Activated T-cell treated with anti-CD3 and anti-CD28 coated beads, Interleukin-2, amount 50 U/mL, for 4 hours (primary cell): ENCODE measurements at regions not wholly inside any gene's neighbourhood (a gene's known extent, or its start where the extent isn't known, plus 50 kb on each side); places are given as distances from the start of the nearest gene placed in this dataset.
"Not testable (repeated sequence)": the region's sequence is repeated elsewhere in the genome, so short reads cannot be mapped to it uniquely, and the experiment has no call there.

Experiments
- ATAC-seq, 2 donors: fragments of 200-7000 bp; cut with Tn5 transposase; one replicate each; pipeline ENCODE4 v1.10.0; 2021
- DNase-seq: peaks from one replicate; pipeline ENCODE4 v3.0.0-alpha.2; 2020
- H3K27me3 Mint-ChIP-seq: one replicate; pipeline ENCODE4 v1.8.0; 2021; ENCODE audit warnings: low read depth, mixed read lengths
- H3K36me3 Mint-ChIP-seq: one replicate; pipeline ENCODE4 v1.8.0; 2022; ENCODE audit warnings: mixed read lengths; ENCODE audit not compliant: insufficient read depth
- H3K4me1 Mint-ChIP-seq: one replicate; pipeline ENCODE4 v1.8.0; 2021; ENCODE audit warnings: low read depth, mixed read lengths
- H3K4me3 Mint-ChIP-seq: one replicate; pipeline ENCODE4 v1.8.0; 2021; ENCODE audit warnings: mild to moderate bottlenecking, moderate library complexity, mixed read lengths
- H3K9me3 Mint-ChIP-seq: one replicate; pipeline ENCODE4 v1.8.0; 2021; ENCODE audit warnings: mixed read lengths

DNA sequence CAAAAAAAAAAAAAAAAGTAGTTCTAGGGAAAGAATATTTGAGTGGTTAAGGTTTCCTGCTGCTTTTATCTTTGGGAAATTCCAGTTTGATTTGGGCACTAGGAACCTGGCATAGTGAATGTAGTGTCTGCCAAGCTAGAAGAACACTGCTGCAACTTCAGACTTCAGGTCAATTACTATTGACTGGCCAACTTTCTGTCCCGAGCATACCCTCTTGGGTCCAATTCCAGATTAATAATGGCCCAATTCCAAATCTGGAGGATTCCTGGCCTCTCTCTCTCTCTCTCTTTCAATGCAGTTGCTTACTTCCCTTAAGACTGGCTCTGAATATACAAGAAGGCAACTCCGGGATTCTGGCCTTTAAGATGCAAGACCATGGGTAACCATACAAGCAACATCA, 74.9 kb downstream of the ANKEF1 start:
- H3K36me3 Mint-ChIP-seq: no peaks in the 10 kb centered on the region
- DNase-seq: no peak
- peaks cover 6% of the 10 kb centered on the region for H3K9me3 Mint-ChIP-seq
- no peaks in the 10 kb centered on the region for H3K4me1 Mint-ChIP-seq
- H3K27me3 Mint-ChIP-seq: peaks cover 3% of the 10 kb centered on the region
- H3K4me3 Mint-ChIP-seq: no peak overlapping the region
- no peak for ATAC-seq

GRCh38 chr20:10110151-10110550, 75.4 kb downstream of the ANKEF1 start:
- H3K9me3 Mint-ChIP-seq: peaks cover 6% of the 10 kb centered on the region
- H3K36me3 Mint-ChIP-seq: no peaks in the 10 kb centered on the region
- no peaks in the 10 kb centered on the region for H3K4me1 Mint-ChIP-seq
- ATAC-seq: no peak
- DNase-seq: no peak
- no peak overlapping the region for H3K4me3 Mint-ChIP-seq
- H3K27me3 Mint-ChIP-seq: peaks cover 3% of the 10 kb centered on the region

GRCh38 chr20:10111139-10111958, 76.6 kb downstream of the ANKEF1 start:
- Mint-ChIP-seq H3K36me3 (no peaks in the 10 kb centered on the region), H3K4me3 (no peak overlapping the region), H3K9me3 (peaks cover 6% of the 10 kb centered on the region), H3K4me1 (peaks cover 2% of the 10 kb centered on the region), H3K27me3 (peaks cover under 1% of the 10 kb centered on the region)
- no peak for ATAC-seq
- DNase-seq: no peak

- H3K9me3 Mint-ChIP-seq: peaks cover 5% of the 10 kb centered on the region
- H3K4me1 Mint-ChIP-seq: peaks cover 2% of the 10 kb centered on the region
- DNase-seq: no peak
- no peaks in the 10 kb centered on the region for H3K36me3 Mint-ChIP-seq
- H3K4me3 Mint-ChIP-seq: no peak overlapping the region
- ATAC-seq: no peak
- no peaks in the 10 kb centered on the region for H3K27me3 Mint-ChIP-seq
Measured at GRCh38 chr20:10111959-10112250, 77.1 kb downstream of the ANKEF1 start.

- H3K4me1 Mint-ChIP-seq: peaks cover 2% of the 10 kb centered on the region
- H3K4me3 Mint-ChIP-seq: no peak overlapping the region
- H3K36me3 Mint-ChIP-seq: no peaks in the 10 kb centered on the region
- no peak for DNase-seq
- no peaks in the 10 kb centered on the region for H3K9me3 Mint-ChIP-seq
- no peak for ATAC-seq
- peaks cover 1% of the 10 kb centered on the region for H3K27me3 Mint-ChIP-seq
Measured at GRCh38 chr20:10113746-10114145, 79.0 kb downstream of the ANKEF1 start.

DNA sequence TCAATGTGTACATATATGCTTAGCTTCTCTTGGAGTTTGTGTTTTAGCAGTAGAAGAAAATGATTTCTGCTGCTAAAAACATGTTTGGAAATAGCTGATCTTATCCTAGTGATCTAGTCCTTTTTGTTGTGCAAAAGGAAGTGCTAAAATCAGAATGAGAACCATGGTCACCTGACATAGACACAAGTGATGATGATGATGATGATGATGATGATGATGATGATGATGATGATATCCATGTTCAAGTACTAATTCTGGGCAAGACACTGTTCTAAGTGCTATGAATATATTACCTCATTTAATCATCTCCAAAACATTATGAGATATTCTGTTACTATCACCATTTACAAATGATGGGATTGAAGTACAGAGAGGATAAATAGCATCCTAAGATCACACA, 79.8 kb downstream of the ANKEF1 start:
- Mint-ChIP-seq H3K36me3 (no peaks in the 10 kb centered on the region), H3K9me3 (no peaks in the 10 kb centered on the region), H3K4me1 (peaks cover 2% of the 10 kb centered on the region), H3K27me3 (peaks cover 5% of the 10 kb centered on the region), H3K4me3 (no peak overlapping the region)
- DNase-seq (no peak), ATAC-seq (no peak)

DNA sequence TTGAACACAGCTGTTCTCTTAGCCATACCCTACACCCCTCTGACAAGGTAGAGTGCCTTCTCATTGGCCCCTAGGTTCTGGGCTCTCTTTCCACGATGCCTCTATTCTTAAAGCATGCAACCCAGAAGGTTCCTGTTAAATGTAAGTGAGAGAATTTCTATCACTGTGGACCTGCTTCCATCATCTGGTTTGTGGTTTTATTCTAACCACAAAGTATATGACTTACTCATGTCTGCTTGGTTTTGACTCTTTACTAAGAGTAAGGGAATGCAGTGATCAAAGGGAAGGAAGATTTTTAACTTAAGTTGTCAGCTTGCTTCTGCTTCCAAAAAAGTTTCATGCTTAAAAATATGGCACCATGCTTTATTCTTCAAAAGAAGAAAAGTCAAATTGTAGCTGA, 80.2 kb downstream of the ANKEF1 start:
- Mint-ChIP-seq H3K27me3 (peaks cover 5% of the 10 kb centered on the region), H3K9me3 (no peaks in the 10 kb centered on the region), H3K4me3 (no peak overlapping the region), H3K36me3 (no peaks in the 10 kb centered on the region), H3K4me1 (peaks cover 2% of the 10 kb centered on the region)
- peak in 1 of 2 donors; percentile 30 for ATAC-seq
- DNase-seq: no peak

- Mint-ChIP-seq H3K4me1 (peaks cover 2% of the 10 kb centered on the region), H3K4me3 (no peak overlapping the region), H3K36me3 (no peaks in the 10 kb centered on the region), H3K9me3 (peaks cover 14% of the 10 kb centered on the region), H3K27me3 (peaks cover 5% of the 10 kb centered on the region)
- DNase-seq (no peak), ATAC-seq (no peak)
Measured at GRCh38 chr20:10119336-10119735, 84.5 kb downstream of the ANKEF1 start.

GRCh38 chr20:10124883-10125282, 90.1 kb downstream of the ANKEF1 start:
- ATAC-seq, H3K4me1 Mint-ChIP-seq, H3K36me3 Mint-ChIP-seq, H3K27me3 Mint-ChIP-seq, H3K4me3 Mint-ChIP-seq, DNase-seq: not testable (repeated sequence)
- peaks cover 27% of the 10 kb centered on the region for H3K9me3 Mint-ChIP-seq

- no peaks in the 10 kb centered on the region for H3K36me3 Mint-ChIP-seq
- H3K4me3 Mint-ChIP-seq: no peak overlapping the region
- ATAC-seq (no peak), DNase-seq (no peak)
- no peaks in the 10 kb centered on the region for H3K4me1 Mint-ChIP-seq
- peaks cover 27% of the 10 kb centered on the region for H3K9me3 Mint-ChIP-seq
- peaks cover 8% of the 10 kb centered on the region for H3K27me3 Mint-ChIP-seq
Measured at GRCh38 chr20:10125757-10126156, 91.0 kb downstream of the ANKEF1 start.

GRCh38 chr20:10129749-10130148, 88.9 kb upstream of the SNAP25 start:
- peaks cover 9% of the 10 kb centered on the region for H3K9me3 Mint-ChIP-seq
- H3K4me3 Mint-ChIP-seq: no peak overlapping the region
- peaks cover 12% of the 10 kb centered on the region for H3K27me3 Mint-ChIP-seq

DNA sequence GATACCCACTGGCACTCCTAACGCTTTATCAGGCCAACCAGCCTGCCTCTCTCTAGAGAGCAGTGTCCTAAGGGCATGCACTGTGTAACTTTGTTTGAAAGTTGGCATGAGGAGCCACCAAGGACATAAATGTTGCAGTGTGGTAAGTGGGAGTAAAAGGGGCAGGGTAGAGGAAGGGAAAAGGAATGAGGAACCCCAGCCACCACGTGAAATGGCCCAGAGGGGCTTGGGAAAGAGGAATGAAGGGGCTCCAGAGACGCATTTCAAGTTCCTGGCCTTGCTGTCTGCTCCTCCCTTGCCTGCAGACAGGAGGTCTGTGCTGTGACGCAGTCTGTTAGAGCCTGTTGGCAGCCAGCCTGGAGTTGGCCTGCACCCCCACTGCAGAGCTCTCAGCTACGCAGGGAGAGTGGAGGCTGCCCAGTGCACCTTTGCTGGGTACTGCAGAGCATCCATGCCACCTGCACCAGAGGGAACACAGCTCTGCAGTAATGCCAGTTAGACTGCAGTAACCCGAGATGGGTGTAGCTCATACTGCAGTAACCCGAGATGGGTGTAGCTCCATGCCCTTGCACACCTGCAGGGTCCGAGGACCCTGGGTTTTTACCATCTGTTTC, 86.8 kb upstream of the SNAP25 start:
- Mint-ChIP-seq H3K4me3 (no peak overlapping the region), H3K9me3 (no peaks in the 10 kb centered on the region), H3K27me3 (peaks cover 12% of the 10 kb centered on the region), H3K4me1 (no peaks in the 10 kb centered on the region), H3K36me3 (no peaks in the 10 kb centered on the region)
- no peak for DNase-seq
- ATAC-seq: no peak

More at GRCh38 chr20:10129749-10130148, 88.9 kb upstream of the SNAP25 start:
- no peaks in the 10 kb centered on the region for H3K4me1 Mint-ChIP-seq
- no peak for DNase-seq
- no peaks in the 10 kb centered on the region for H3K36me3 Mint-ChIP-seq
- ATAC-seq: no peak

- Mint-ChIP-seq H3K9me3 (no peaks in the 10 kb centered on the region), H3K36me3 (no peaks in the 10 kb centered on the region), H3K27me3 (peaks cover 12% of the 10 kb centered on the region), H3K4me1 (no peaks in the 10 kb centered on the region), H3K4me3 (no peak overlapping the region)
- DNase-seq (no peak), ATAC-seq (no peak)
Measured at GRCh38 chr20:10132387-10132786, 86.2 kb upstream of the SNAP25 start.

- Mint-ChIP-seq H3K36me3 (no peaks in the 10 kb centered on the region), H3K4me1 (no peaks in the 10 kb centered on the region), H3K9me3 (no peaks in the 10 kb centered on the region), H3K4me3 (no peak overlapping the region), H3K27me3 (peaks cover 12% of the 10 kb centered on the region)
- no peak for DNase-seq
- ATAC-seq: no peak
Measured at GRCh38 chr20:10133532-10133931, 85.1 kb upstream of the SNAP25 start.

DNA sequence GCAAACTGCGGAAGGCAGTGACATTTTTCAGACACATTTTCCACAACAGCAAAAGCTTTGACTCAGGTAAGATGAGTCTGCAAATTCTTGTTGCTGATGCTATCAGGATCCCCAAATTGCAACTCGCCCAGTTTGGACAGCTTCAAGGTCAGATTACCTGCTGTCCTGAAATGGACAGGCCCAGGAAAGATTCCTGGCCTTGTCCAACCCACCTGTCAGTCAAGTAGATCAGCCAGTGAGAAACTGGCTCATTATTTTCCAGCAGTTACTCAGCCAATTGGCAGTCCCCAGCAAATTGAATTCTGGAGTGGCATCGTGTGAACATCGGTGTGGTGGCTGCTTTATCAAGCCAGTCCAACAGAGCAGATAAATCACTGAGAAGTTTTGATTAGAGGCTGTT, 84.5 kb upstream of the SNAP25 start:
- no peaks in the 10 kb centered on the region for H3K9me3 Mint-ChIP-seq
- H3K27me3 Mint-ChIP-seq: peaks cover 8% of the 10 kb centered on the region
- H3K4me3 Mint-ChIP-seq: no peak overlapping the region
- H3K36me3 Mint-ChIP-seq: no peaks in the 10 kb centered on the region
- no peaks in the 10 kb centered on the region for H3K4me1 Mint-ChIP-seq
- ATAC-seq (no peak), DNase-seq (no peak)
